GM23338 (cell line): ENCODE measurements at regions not wholly inside any gene's neighbourhood (a gene's known extent, or its start where the extent isn't known, plus 50 kb on each side); places are given as distances from the start of the nearest gene placed in this dataset.
"Not testable (repeated sequence)": the region's sequence is repeated elsewhere in the genome, so short reads cannot be mapped to it uniquely, and the experiment has no call there.

Experiments
- ATAC-seq: fragments of 200-7000 bp; cut with Tn5 transposase; 3 replicates; pipeline ENCODE4 v1.9.1; 2020
- DNase-seq: peaks from one replicate; pipeline ENCODE4 v3.0.0-alpha.2; 2015; ENCODE audit warnings: low spot score
- H2AFZ ChIP-seq: fragments of 200-600 bp; sonication (generic); 2 replicates; pipeline ENCODE4 v1.8.0; 2016; ENCODE audit warnings: antibody characterized with exemption, mild to moderate bottlenecking, moderate library complexity
- H3F3A ChIP-seq: fragments of 200-600 bp; sonication (generic); replicated peaks from 2 replicates; pipeline ENCODE4 v1.8.0; 2017; ENCODE audit warnings: antibody characterized with exemption, mixed run types, low read depth
- H3K27ac ChIP-seq: fragments of 200-600 bp; sonication (generic); 2 replicates; pipeline ENCODE4 v1.6.1; 2016; ENCODE audit warnings: low read depth
- H3K27me3 ChIP-seq: fragments of 200-600 bp; sonication (generic); 2 replicates; pipeline ENCODE4 v1.8.0; 2016; ENCODE audit warnings: mild to moderate bottlenecking, mixed run types, moderate library complexity; ENCODE audit not compliant: insufficient read depth
- H3K36me3 ChIP-seq: fragments of 200-600 bp; sonication (generic); 2 replicates; pipeline ENCODE4 v1.8.0; 2016; ENCODE audit warnings: mild to moderate bottlenecking; ENCODE audit not compliant: insufficient read depth
- H3K4me1 ChIP-seq: fragments of 200-600 bp; sonication (generic); 2 replicates; pipeline ENCODE4 v1.8.0; 2016; ENCODE audit warnings: mild to moderate bottlenecking, moderate library complexity; ENCODE audit not compliant: insufficient read depth
- H3K4me2 ChIP-seq: fragments of 200-600 bp; sonication (generic); 2 replicates; pipeline ENCODE4 v1.7.1; 2017; ENCODE audit warnings: mixed run types
- H3K4me3 ChIP-seq: fragments of 200-600 bp; sonication (generic); 2 replicates; pipeline ENCODE4 v1.6.1; 2016; ENCODE audit warnings: mixed run types
- H3K79me2 ChIP-seq: fragments of 200-600 bp; sonication (generic); replicated peaks from 2 replicates; pipeline ENCODE4 v1.8.0; 2017; ENCODE audit warnings: mild to moderate bottlenecking; ENCODE audit not compliant: insufficient read depth
- H3K9me2 ChIP-seq: fragments of 200-600 bp; sonication (generic); 2 replicates; pipeline ENCODE4 v1.8.0; 2017; ENCODE audit not compliant: insufficient read depth
- H4K20me1 ChIP-seq: fragments of 200-600 bp; sonication (generic); replicated peaks from 2 replicates; pipeline ENCODE4 v1.8.0; 2017; ENCODE audit warnings: mild to moderate bottlenecking; ENCODE audit not compliant: insufficient read depth
- H3K27ac Mint-ChIP-seq: 2 replicates; pipeline ENCODE4 v1.8.0; 2020; ENCODE audit warnings: inconsistent platforms, mild to moderate bottlenecking, moderate library complexity, mixed read lengths
- H3K27me3 Mint-ChIP-seq: 3 replicates; pipeline ENCODE4 v1.8.0; 2022; ENCODE audit warnings: low read depth, mild to moderate bottlenecking, moderate library complexity, mixed read lengths, inconsistent platforms; ENCODE audit not compliant: insufficient read depth, poor library complexity
- H3K36me3 Mint-ChIP-seq: 3 replicates; pipeline ENCODE4 v1.8.0; 2021; ENCODE audit warnings: low read depth, mild to moderate bottlenecking, inconsistent platforms, moderate library complexity, mixed read lengths
- H3K4me1 Mint-ChIP-seq: 3 replicates; pipeline ENCODE4 v1.8.0; 2020; ENCODE audit warnings: mild to moderate bottlenecking, inconsistent platforms, mixed read lengths
- H3K4me3 Mint-ChIP-seq: 3 replicates; pipeline ENCODE4 v1.8.0; 2021; ENCODE audit warnings: moderate library complexity, mild to moderate bottlenecking, inconsistent platforms, mixed read lengths
- H3K9me3 Mint-ChIP-seq: 3 replicates; pipeline ENCODE4 v1.8.0; 2020; ENCODE audit warnings: moderate library complexity, mild to moderate bottlenecking, inconsistent platforms, mixed read lengths
- EZH2 ChIP-seq: fragments of 200-600 bp; sonication (generic); IDR thresholded peaks from one replicate; pipeline ENCODE4 v1.8.0; 2017; ENCODE audit warnings: antibody characterized with exemption, mild to moderate bottlenecking, low read depth; ENCODE audit not compliant: unreplicated experiment
- EZH2phosphoT487 ChIP-seq: fragments of 200-600 bp; sonication (generic); IDR thresholded peaks from one replicate; pipeline ENCODE4 v1.8.1; 2018; ENCODE audit warnings: antibody characterized with exemption; ENCODE audit not compliant: unreplicated experiment
- JUNB ChIP-seq: IDR thresholded peaks from one replicate; pipeline ENCODE4 v1.6.1; 2016; ENCODE audit warnings: antibody characterized with exemption; ENCODE audit not compliant: unreplicated experiment
- NANOG ChIP-seq: IDR thresholded peaks from 2 replicates; pipeline ENCODE4 v1.6.1; 2016; ENCODE audit warnings: antibody characterized with exemption, borderline replicate concordance
- POLR2AphosphoS5 ChIP-seq: IDR thresholded peaks from 2 replicates; pipeline ENCODE4 v1.6.1; 2016; ENCODE audit warnings: antibody characterized with exemption, low read depth
- REST ChIP-seq: IDR thresholded peaks from one replicate; pipeline ENCODE4 v1.6.1; 2018; ENCODE audit warnings: antibody characterized with exemption; ENCODE audit not compliant: unreplicated experiment
- ZNF114 ChIP-seq: fragments of 250-450 bp; sonication (Bioruptor Pico); IDR thresholded peaks from 2 replicates; pipeline ENCODE4 v1.5.0; 2020; ENCODE audit warnings: mild to moderate bottlenecking, moderate library complexity
- TF ChIP-seq, protein P1 (sequence below): fragments of 250-450 bp; sonication (Bioruptor Pico); IDR thresholded peaks from 2 replicates; pipeline ENCODE4 v1.5.0; 2020; ENCODE audit warnings: mild to moderate bottlenecking, moderate library complexity
- TF ChIP-seq, protein P2 (sequence below), 2 experiments: fragments of 200-600 bp in 1 of 2; sonication (generic) in 1 of 2; conservative IDR thresholded peaks; 2 replicates each; pipeline versions ENCODE4 v1.5.1 to v1.6.1; 2016 to 2017; ENCODE audit warnings: antibody characterized with exemption in 2 of 2, low read depth in 2 of 2, mild to moderate bottlenecking in 2 of 2, moderate library complexity in 1 of 2

DNA sequence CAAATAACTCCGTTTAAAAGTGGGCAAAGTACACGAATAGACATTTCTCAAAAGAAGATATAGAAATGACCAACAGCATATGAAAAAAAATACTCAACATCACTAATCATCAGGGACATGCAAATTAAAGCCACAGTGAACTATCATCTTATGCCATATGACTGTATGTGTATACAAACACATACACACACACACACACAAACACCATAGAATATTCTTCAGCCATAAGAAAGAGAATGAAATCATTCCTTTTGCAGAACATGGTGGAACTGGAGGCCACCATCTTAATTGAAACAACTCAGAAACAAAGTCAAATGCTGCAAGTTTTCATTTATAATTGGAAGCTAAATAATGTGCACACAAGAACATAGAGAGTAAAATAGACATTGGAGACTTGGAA lies 1019.4 kb downstream of the KCNMA1 start (continued):
- TF ChIP-seq, protein P1, sequence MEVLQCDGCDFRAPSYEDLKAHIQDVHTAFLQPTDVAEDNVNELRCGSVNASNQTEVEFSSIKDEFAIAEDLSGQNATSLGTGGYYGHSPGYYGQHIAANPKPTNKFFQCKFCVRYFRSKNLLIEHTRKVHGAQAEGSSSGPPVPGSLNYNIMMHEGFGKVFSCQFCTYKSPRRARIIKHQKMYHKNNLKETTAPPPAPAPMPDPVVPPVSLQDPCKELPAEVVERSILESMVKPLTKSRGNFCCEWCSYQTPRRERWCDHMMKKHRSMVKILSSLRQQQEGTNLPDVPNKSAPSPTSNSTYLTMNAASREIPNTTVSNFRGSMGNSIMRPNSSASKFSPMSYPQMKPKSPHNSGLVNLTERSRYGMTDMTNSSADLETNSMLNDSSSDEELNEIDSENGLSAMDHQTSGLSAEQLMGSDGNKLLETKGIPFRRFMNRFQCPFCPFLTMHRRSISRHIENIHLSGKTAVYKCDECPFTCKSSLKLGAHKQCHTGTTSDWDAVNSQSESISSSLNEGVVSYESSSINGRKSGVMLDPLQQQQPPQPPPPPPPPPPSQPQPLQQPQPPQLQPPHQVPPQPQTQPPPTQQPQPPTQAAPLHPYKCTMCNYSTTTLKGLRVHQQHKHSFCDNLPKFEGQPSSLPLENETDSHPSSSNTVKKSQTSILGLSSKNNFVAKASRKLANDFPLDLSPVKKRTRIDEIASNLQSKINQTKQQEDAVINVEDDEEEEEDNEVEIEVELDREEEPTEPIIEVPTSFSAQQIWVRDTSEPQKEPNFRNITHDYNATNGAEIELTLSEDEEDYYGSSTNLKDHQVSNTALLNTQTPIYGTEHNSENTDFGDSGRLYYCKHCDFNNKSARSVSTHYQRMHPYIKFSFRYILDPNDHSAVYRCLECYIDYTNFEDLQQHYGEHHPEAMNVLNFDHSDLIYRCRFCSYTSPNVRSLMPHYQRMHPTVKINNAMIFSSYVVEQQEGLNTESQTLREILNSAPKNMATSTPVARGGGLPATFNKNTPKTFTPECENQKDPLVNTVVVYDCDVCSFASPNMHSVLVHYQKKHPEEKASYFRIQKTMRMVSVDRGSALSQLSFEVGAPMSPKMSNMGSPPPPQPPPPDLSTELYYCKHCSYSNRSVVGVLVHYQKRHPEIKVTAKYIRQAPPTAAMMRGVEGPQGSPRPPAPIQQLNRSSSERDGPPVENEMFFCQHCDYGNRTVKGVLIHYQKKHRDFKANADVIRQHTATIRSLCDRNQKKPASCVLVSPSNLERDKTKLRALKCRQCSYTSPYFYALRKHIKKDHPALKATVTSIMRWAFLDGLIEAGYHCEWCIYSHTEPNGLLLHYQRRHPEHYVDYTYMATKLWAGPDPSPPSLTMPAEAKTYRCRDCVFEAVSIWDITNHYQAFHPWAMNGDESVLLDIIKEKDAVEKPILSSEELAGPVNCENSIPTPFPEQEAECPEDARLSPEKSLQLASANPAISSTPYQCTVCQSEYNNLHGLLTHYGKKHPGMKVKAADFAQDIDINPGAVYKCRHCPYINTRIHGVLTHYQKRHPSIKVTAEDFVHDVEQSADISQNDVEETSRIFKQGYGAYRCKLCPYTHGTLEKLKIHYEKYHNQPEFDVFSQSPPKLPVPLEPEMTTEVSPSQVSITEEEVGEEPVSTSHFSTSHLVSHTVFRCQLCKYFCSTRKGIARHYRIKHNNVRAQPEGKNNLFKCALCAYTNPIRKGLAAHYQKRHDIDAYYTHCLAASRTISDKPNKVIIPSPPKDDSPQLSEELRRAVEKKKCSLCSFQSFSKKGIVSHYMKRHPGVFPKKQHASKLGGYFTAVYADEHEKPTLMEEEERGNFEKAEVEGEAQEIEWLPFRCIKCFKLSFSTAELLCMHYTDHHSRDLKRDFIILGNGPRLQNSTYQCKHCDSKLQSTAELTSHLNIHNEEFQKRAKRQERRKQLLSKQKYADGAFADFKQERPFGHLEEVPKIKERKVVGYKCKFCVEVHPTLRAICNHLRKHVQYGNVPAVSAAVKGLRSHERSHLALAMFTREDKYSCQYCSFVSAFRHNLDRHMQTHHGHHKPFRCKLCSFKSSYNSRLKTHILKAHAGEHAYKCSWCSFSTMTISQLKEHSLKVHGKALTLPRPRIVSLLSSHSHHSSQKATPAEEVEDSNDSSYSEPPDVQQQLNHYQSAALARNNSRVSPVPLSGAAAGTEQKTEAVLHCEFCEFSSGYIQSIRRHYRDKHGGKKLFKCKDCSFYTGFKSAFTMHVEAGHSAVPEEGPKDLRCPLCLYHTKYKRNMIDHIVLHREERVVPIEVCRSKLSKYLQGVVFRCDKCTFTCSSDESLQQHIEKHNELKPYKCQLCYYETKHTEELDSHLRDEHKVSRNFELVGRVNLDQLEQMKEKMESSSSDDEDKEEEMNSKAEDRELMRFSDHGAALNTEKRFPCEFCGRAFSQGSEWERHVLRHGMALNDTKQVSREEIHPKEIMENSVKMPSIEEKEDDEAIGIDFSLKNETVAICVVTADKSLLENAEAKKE (CRISPR knock-in tag), result no peak
- TF ChIP-seq REST (no peak), JUNB (no peak), EZH2 (no peak), NANOG (no peak), EZH2phosphoT487 (no peak), POLR2AphosphoS5 (no peak), ZNF114 (no peak)
- TF ChIP-seq, protein P2, sequence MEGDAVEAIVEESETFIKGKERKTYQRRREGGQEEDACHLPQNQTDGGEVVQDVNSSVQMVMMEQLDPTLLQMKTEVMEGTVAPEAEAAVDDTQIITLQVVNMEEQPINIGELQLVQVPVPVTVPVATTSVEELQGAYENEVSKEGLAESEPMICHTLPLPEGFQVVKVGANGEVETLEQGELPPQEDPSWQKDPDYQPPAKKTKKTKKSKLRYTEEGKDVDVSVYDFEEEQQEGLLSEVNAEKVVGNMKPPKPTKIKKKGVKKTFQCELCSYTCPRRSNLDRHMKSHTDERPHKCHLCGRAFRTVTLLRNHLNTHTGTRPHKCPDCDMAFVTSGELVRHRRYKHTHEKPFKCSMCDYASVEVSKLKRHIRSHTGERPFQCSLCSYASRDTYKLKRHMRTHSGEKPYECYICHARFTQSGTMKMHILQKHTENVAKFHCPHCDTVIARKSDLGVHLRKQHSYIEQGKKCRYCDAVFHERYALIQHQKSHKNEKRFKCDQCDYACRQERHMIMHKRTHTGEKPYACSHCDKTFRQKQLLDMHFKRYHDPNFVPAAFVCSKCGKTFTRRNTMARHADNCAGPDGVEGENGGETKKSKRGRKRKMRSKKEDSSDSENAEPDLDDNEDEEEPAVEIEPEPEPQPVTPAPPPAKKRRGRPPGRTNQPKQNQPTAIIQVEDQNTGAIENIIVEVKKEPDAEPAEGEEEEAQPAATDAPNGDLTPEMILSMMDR (conservative IDR thresholded peaks at IDR 0.05; ENCODE audit: low read depth in 2 of 2), result no peak

GRCh38 chr10:76616666-76617065 lies 1020.9 kb downstream of the KCNMA1 start:
- not testable (repeated sequence) for H3K27ac ChIP-seq, DNase-seq, H3K4me1 Mint-ChIP-seq, H2AFZ ChIP-seq, ATAC-seq, H3K27me3 Mint-ChIP-seq, H3K36me3 Mint-ChIP-seq, H3F3A ChIP-seq, H3K4me3 ChIP-seq, H3K79me2 ChIP-seq, H3K36me3 ChIP-seq, H3K9me2 ChIP-seq, H3K4me3 Mint-ChIP-seq, H3K27ac Mint-ChIP-seq, H3K4me1 ChIP-seq, H3K27me3 ChIP-seq, H4K20me1 ChIP-seq, H3K4me2 ChIP-seq
- peaks cover 26% of the 10 kb centered on the region for H3K9me3 Mint-ChIP-seq
